HG03520 (cell line): ENCODE measurements at regions not wholly inside any gene's neighbourhood (a gene's known extent, or its start where the extent isn't known, plus 50 kb on each side); places are given as distances from the start of the nearest gene placed in this dataset.

Experiments used
- ATAC-seq: cut with Tn5 transposase; IDR thresholded peaks from one replicate; pipeline ENCODE4 v1.9.1; 2021; ENCODE audit warnings: mild to moderate bottlenecking, moderate library complexity; ENCODE audit not compliant: unreplicated experiment

- no peak for ATAC-seq
Observed at GRCh38 chrX:113545040-113545439, 704.4 kb upstream of the AMOT start.

GRCh38 chrX:113539599-113540356 lies 699.1 kb upstream of the AMOT start:
- ATAC-seq = no peak

DNA sequence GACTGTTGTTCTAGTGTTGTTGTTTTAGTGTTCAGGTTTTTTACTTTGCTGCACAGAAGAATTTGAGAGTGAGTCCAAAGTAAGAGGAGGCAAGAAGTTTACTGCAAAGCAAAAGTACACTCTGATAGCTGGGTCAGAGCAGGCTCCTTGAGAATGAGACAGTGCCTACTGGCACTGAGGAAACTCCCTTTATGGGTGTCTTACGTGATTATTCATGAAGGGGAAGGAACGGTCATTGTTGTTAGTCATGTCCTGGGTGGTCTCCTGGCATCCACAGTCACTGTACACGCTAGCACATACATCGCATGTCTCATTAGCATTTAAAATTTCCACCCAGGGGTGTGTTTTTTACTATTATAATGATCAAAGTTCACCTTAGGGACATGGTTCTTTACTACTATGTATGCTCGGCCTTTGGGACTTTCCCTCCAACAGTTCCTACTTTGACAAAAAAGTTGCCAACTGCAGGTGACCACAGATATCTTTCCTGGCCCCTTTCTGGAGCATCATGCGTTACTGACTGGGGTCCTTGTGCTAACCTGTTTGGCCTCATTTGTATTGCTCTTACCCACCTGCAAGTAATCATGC lies 688.9 kb upstream of the AMOT start:
- ATAC-seq = no peak

- ATAC-seq = peak; percentile 99
Observed at GRCh38 chrX:113522814-113523213, 682.2 kb upstream of the AMOT start.

DNA sequence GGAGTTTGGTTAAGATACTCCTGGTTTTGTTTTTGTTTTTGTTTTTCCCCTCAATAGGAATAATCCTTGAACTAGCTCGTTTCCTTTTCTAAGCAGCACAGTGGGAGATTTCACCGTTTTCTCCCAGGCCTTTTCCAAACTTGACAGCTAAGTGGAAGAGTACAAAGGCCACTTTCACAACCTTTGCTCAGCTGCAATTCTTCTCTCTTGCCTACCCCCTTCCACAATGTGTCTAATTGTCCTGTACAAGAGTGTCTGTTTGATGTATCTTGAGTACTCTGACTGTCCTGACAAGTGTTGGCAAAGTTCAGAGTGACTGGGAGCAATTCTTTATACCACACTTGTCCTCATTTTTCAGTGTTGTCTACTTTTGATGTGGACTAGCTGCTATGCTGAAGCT lies 674.3 kb upstream of the AMOT start:
- ATAC-seq = no peak

- no peak for ATAC-seq
Observed at GRCh38 chrX:113512700-113513395, 672.2 kb upstream of the AMOT start.

DNA sequence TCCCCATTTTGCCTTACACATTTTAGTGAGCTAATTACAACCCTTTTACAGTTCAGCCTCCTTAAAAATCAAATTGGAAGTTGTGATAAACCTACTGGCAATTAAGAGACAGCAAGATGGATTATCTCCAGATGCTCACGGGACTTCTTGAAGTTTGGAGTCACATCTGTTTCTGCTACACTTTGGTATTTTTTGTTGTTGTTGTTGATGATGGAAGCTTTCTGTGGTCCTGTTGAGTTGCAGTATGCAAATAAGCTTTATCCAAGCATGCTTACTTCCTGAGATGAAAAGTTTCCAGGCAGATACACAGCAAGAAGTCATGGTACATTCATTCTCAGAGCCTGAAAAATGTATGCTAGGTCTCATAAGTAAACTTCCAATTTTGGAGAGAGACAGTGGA lies 670.0 kb upstream of the AMOT start:
- no peak for ATAC-seq

- no peak for ATAC-seq
Observed at GRCh38 chrX:113492895-113493294, 652.3 kb upstream of the AMOT start.

- ATAC-seq = peak; percentile 67
Observed at GRCh38 chrX:113473418-113473817, 632.8 kb upstream of the AMOT start.

- peak; percentile 66 for ATAC-seq
Observed at GRCh38 chrX:113473015-113473414, 632.4 kb upstream of the AMOT start.

DNA sequence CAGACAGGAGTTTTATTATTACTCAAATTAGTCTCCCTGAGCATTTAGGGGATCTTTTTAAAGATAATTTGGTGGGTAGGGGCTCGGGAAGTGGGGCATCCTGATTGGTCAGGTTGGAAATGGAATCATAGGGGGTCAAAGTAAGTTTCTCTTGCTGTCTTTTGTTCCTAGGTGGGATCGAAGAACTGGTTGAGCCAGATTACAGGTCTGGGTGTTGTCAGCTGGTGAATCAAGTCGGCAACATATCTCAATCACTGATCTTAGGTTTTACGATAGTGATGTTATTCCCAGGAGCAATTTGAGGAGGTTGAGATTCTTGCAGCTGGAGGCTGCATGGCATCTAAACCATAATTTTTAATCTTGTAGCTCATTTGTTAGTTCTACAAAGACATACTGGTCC lies 629.5 kb upstream of the AMOT start:
- no peak for ATAC-seq

GRCh38 chrX:113457719-113458118 lies 617.1 kb upstream of the AMOT start:
- ATAC-seq = no peak

DNA sequence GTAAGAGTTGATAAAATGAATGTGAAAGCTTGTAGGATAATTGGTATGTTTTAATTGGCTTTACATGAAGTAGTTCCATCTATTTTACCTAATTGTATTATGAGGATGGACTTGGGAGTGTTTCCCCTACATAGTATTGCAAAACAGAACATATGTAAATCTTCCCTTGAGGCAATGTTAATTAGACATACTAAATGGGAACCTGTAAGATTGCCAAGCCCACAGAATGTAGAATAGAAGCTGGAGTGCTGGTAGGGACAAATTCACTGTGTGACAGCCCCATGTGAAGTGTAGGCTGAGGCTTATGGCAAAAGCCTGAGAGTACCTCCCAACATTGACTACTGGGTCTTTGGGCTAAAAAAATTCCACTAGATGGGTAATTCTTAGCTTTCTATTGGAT lies 615.0 kb upstream of the AMOT start:
- no peak for ATAC-seq

GRCh38 chrX:113429011-113429410 lies 588.4 kb upstream of the AMOT start:
- ATAC-seq = no peak

- ATAC-seq = no peak
Observed at GRCh38 chrX:113422323-113422722, 581.7 kb upstream of the AMOT start.

- no peak for ATAC-seq
Observed at GRCh38 chrX:113421432-113421831, 580.8 kb upstream of the AMOT start.

- no peak for ATAC-seq
Observed at GRCh38 chrX:113412106-113412505, 571.5 kb upstream of the AMOT start.

GRCh38 chrX:113408843-113409242 lies 568.2 kb upstream of the AMOT start:
- ATAC-seq = no peak

- ATAC-seq = no peak
Observed at GRCh38 chrX:113400193-113400704, 559.6 kb upstream of the AMOT start.

DNA sequence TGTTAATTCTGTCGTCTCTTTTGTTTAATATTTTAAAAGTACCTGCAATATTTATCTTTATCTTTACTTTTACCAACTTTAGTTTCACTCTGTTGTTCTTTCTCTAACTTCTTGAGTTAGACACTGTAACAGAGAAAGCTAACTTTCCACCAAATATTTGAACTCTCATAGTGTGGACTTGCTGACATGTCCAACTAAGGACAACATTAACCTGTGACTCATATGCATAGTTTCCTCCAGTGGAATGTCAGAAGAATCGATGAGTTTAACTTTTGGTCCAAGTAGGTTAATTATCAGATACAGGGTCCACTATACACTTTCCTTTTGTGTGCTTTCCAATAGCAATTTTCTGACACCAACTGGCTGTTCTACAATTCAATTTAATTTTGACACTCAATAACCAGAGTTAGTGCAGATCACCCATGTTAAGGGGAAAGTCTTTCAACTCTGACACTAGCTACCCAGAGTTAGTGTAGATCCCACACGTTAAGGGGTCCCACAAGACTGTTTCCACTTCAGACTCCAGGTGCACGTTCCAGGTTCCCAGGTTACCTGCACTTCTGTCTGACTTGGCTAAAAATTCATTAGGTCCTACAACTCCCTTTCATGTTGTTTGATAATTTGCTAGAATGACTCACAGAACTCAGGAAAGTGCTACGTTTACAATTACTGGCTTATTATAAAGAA lies 559.0 kb upstream of the AMOT start:
- ATAC-seq = no peak

- ATAC-seq = no peak
Observed at GRCh38 chrX:113392355-113392754, 551.7 kb upstream of the AMOT start.
